ENCODE measurements at regions not wholly inside any gene's neighbourhood (a gene's known extent, or its start where the extent isn't known, plus 50 kb on each side); places are given as distances from the start of the nearest gene placed in this dataset.

GRCh38 chr5:26669523-26669922, 368.9 kb downstream of the CDH9 start:
- no peak for DNase-seq (ENCODE audit: low spot score)

DNA sequence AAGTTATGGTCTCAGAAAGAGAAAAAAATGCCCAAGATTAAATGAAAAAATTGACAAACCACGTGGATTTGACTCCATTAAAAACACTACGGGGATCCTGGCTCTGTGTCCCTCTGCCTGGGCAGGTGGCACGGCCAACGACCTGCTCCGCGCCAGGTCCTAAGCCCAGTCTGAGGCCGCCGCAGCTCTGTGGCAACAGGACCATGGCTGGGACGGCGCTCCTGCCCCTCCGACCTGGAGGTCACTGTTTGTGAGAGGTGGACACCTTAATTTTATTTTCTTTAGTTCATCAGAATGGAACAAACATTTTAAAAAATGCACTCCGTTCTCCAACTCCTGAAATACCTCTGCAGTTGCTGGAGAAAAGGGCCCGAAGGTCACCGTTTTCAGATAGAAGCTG, 369.4 kb downstream of the CDH9 start:
- no peak for DNase-seq (ENCODE audit: low spot score)

DNA sequence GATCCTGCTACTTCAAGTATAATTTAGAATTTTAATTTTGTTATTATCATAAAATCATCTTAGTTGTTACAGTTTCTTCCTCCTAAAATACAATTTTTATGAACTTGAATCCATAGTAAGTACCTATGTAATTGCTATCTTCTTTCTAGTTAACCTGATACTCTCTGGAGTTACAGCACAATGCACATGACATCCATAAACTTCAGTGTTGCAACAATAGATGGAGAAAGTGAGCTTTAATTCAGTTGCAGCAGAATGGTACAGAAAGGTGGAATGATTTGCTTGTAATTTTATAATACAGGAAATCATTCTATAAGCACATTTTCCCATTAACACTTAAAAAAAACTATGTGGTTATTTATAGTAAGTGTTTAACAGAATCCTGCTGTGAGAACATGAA, 372.0 kb downstream of the CDH9 start:
- DNase-seq (ENCODE audit: low spot score): no peak

- no peak for DNase-seq (ENCODE audit: low spot score)
Observed at GRCh38 chr5:26663500-26663899, 374.9 kb downstream of the CDH9 start.

- no peak for DNase-seq (ENCODE audit: low spot score)
Observed at GRCh38 chr5:26662806-26663360, 375.5 kb downstream of the CDH9 start.

DNA sequence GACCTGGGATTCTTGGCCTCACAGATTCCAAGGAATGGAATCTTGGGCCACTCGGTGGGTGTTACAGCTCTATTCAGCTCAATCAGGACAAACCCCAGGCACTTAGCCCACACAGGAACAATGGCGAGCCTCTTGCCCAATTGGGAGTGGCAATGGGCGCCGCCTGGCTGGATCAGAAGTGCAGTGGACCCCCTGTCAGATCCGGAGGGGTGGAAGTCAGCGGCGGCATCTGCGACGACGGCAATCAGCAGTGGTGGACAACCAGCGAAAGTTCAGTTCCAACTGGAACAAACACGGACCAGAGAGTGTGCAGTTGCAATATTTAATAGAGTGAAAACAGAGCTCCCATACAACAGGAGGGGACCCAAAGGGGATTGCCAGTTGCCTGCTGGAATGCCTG, 378.3 kb downstream of the CDH9 start:
- DNase-seq (ENCODE audit: low spot score): no peak

GRCh38 chr5:26649000-26649399, 389.4 kb downstream of the CDH9 start:
- no peak for DNase-seq (ENCODE audit: low spot score)

DNA sequence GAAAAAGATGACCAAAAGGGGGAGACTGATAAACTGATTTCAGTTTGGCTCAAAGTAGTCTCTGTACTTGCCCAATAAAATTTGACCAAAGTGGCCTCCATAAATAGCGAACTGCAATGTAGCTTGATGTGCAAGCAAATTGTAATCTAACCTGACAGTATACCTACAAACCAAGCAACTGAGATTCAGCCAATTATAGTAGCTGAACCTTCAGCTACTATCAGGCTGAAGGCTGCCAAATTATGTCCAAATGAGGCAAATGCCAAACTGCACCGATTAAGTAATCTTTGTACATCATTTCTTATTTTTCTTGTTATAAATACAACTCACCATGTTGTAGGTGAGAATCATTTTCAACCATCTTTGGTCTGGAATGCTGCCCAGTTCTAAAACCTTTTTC, 390.6 kb downstream of the CDH9 start:
- no peak for DNase-seq (ENCODE audit: low spot score)

DNA sequence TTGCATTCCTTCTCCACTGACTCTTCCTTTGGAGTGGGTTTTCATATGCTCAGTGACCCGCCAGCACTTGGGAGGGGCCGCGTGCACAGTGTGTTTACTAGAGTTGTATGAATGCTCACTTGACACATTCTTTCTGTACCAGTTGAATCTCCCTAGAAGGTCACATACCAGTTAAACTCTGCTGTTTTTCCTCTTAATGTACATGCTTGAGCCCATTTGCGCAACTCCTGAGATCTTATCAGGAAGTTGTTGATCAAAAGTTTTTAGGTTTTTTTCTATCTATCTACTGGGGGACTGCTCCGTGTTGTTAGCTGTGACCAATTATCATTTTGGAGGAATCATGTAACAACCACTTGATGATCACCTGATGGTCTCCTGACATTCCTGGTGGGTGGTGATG, 392.7 kb downstream of the CDH9 start:
- no peak for DNase-seq (ENCODE audit: low spot score)

- DNase-seq (ENCODE audit: low spot score): no peak
Observed at GRCh38 chr5:26641492-26641891, 396.9 kb downstream of the CDH9 start.

GRCh38 chr5:26625099-26625498, 413.3 kb downstream of the CDH9 start:
- no peak for DNase-seq (ENCODE audit: low spot score)

GRCh38 chr5:26622947-26623346, 415.4 kb downstream of the CDH9 start:
- no peak for DNase-seq (ENCODE audit: low spot score)

- DNase-seq (ENCODE audit: low spot score): no peak
Observed at GRCh38 chr5:26610577-26610976, 427.8 kb downstream of the CDH9 start.

- DNase-seq (ENCODE audit: low spot score): no peak
Observed at GRCh38 chr5:26601563-26601962, 436.8 kb downstream of the CDH9 start.

DNA sequence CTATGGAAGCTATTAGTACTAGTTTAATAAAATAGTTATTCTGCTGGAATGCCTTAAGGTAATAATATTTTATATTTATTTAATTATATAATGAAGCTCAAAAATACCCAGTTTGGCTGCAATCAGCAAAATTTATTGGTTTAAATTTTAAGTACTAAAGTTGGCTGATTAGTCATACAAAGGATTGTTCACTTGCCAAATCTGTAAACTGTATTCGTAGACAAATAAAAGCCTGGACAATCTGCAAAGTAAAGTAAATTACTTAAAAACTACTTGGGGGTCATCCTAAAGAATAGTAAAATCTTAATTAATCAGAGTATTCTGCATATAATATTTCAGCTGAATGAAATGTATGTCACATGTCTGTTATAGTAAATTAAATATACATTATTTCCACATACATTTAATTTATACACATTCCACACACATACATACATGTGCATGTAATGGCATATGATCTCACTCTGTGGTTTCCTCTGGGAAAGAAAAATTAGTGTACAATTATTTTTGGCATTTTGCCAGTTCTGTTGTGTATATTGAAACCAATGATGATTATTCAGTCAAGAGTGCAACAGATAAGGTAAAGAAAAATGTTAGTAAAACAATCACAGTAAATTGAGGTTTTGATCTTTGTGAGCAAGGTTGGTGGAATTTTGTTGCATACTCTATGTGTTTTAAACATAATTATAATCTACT, 455.9 kb downstream of the CDH9 start:
- no peak for DNase-seq (ENCODE audit: low spot score)

GRCh38 chr5:26579712-26580111, 458.7 kb downstream of the CDH9 start:
- no peak for DNase-seq (ENCODE audit: low spot score)

GRCh38 chr5:26578002-26578401, 460.4 kb downstream of the CDH9 start:
- no peak for DNase-seq (ENCODE audit: low spot score)

- no peak for DNase-seq (ENCODE audit: low spot score)
Observed at GRCh38 chr5:26572480-26572879, 465.9 kb downstream of the CDH9 start.

GRCh38 chr5:26569929-26570258, 468.5 kb downstream of the CDH9 start:
- no peak for DNase-seq (ENCODE audit: low spot score)

- no peak for DNase-seq (ENCODE audit: low spot score)
Observed at GRCh38 chr5:26569241-26569928, 469.0 kb downstream of the CDH9 start.

DNA sequence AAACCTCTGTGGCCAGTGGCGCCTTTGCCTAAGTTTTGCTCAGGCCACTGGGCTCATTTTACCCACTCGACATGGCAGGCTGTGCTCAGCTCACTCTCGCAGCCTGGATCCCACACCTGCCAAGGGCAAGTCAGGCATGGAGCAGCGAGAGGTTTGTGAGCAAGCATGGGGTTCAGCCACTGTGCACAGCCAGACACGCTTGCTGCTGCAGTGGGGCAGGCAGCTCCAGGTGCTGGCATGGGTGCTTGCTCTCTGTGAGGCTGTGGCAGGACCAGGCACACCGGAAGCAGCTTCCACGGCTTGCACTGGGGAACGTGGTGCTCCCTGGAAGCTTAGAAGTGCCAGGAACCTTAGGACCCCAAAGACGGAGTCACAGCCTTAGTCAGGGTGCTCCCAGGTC, 470.1 kb downstream of the CDH9 start:
- no peak for DNase-seq (ENCODE audit: low spot score)

GRCh38 chr5:26563979-26564378, 474.4 kb downstream of the CDH9 start:
- no peak for DNase-seq (ENCODE audit: low spot score)

DNA sequence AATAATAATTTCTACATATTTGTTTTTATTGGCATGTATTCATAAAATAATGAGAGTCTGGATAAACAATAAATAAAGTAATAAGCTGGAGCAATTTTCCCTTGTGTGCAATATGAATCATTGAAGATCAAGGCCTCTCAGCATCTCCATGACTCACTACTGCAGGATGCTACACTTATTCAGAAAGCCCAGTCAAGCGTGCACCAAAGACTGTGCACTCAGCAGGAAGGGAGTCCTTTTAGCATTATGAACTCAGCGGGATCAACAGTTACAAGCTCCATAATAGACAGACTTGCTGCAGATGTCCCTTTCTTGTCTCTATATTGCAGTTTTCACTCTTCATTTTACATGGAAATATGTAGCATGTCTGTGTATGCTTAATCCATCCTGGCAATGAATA, 485.3 kb downstream of the CDH9 start:
- DNase-seq (ENCODE audit: low spot score): no peak

DNA sequence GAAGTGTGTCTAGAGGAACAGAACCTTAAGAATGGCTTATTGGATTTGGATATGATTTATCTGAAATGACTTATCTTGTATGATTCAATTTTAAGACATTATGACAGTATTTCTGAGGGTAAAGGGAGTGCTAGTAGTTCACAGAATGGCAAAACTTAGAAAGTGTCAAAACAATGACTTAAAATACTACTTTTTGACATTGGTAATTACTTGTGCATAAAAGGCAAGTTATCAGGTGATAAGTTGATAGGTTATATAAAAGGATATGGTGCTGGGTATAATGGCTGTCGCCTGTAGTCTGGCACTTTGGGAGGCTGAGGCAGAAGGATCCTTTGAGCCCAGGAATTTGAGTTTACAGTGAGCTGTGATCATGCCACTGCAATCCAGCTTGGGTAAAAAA, 494.4 kb downstream of the CDH9 start:
- DNase-seq (ENCODE audit: low spot score): no peak
